CD4-positive, CD25-positive, alpha-beta regulatory T cell (primary cell): ENCODE measurements at regions not wholly inside any gene's neighbourhood (a gene's known extent, or its start where the extent isn't known, plus 50 kb on each side); places are given as distances from the start of the nearest gene placed in this dataset.

ENCODE experiments used
- ATAC-seq, 2 donors: fragments of 150-1000 bp; cut with Tn5 transposase; one replicate each; pipeline ENCODE4 v1.10.0; 2021; ENCODE audit warnings: low read depth in 2 of 2, moderate number of reproducible peaks in 2 of 2, moderate library complexity in 1 of 2
- DNase-seq, 3 donors: peaks; one replicate each; pipeline versions ENCODE4 v3.0.0 to v3.0.0-alpha.2; 2012 to 2022; ENCODE audit warnings: mixed read lengths in 1 of 3
- H3K27ac ChIP-seq: one replicate; pipeline ENCODE4 v1.7.0; 2013; ENCODE audit warnings: mild to moderate bottlenecking, low read length; ENCODE audit not compliant: insufficient read depth, poor library complexity, severe bottlenecking
- H3K27me3 ChIP-seq: one replicate; pipeline ENCODE4 v1.7.0; 2013; ENCODE audit warnings: low read length; ENCODE audit not compliant: control insufficient read depth, insufficient read depth
- H3K36me3 ChIP-seq: one replicate; pipeline ENCODE4 v1.7.0; 2013; ENCODE audit warnings: mild to moderate bottlenecking, low read length, moderate library complexity; ENCODE audit not compliant: control insufficient read depth, insufficient read depth
- H3K4me1 ChIP-seq: 2 replicates; pipeline ENCODE4 v1.7.0; 2013; ENCODE audit warnings: mild to moderate bottlenecking, low read length; ENCODE audit not compliant: insufficient read depth, control insufficient read depth, poor library complexity, severe bottlenecking
- H3K4me3 ChIP-seq: one replicate; pipeline ENCODE4 v1.7.0; 2013; ENCODE audit warnings: low read depth, mild to moderate bottlenecking, low read length, moderate library complexity
- H3K9me3 ChIP-seq, 2 experiments: 1 replicate in 1 of 2; 2 replicates in 1 of 2; pipeline ENCODE4 v1.7.0; 2013; ENCODE audit warnings: low read length in 2 of 2, mild to moderate bottlenecking in 1 of 2, moderate library complexity in 1 of 2; ENCODE audit not compliant: control insufficient read depth in 2 of 2
- H3K27ac Mint-ChIP-seq, 3 donors: one replicate each; pipeline ENCODE4 v1.8.0; 2020 to 2022; ENCODE audit warnings: mild to moderate bottlenecking in 3 of 3, mixed read lengths in 3 of 3, moderate library complexity in 2 of 3
- H3K27me3 Mint-ChIP-seq: one replicate; pipeline ENCODE4 v1.8.0; 2022; ENCODE audit warnings: mild to moderate bottlenecking, mixed read lengths
- H3K36me3 Mint-ChIP-seq: one replicate; pipeline ENCODE4 v1.8.0; 2020; ENCODE audit warnings: mixed read lengths
- H3K4me1 Mint-ChIP-seq, 4 donors: one replicate each; pipeline ENCODE4 v1.8.0; 2020 to 2022; ENCODE audit warnings: mixed read lengths in 4 of 4, mild to moderate bottlenecking in 1 of 4
- H3K4me3 Mint-ChIP-seq, 4 donors: one replicate each; pipeline ENCODE4 v1.8.0; 2020 to 2022; ENCODE audit warnings: mild to moderate bottlenecking in 4 of 4, mixed read lengths in 4 of 4, moderate library complexity in 3 of 4
- H3K9me3 Mint-ChIP-seq, 7 donors: one replicate each; pipeline ENCODE4 v1.8.0; 2020 to 2022; ENCODE audit warnings: mixed read lengths in 7 of 7, mild to moderate bottlenecking in 3 of 7, moderate library complexity in 2 of 7

DNA sequence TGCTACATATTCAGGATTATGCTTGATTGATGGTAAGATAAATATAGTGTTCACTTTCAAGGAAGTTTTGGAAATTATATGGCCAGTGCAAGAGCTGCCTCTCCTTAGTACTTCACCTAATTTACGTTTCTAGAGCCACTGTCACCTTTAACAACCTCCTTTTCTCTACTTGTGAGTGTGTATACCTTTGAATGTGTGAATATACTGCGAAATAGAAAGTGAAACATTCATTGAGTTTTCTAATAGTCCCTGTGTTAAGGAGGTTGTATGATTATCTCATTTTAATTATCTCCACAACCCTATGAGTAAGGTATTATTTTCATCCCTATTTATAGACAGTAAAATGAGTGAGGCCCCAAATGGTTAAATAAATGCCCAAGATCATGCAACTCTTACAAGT lies 1050.5 kb downstream of the XPNPEP1 start:
- H3K4me3 ChIP-seq, result no peak overlapping the region

DNA sequence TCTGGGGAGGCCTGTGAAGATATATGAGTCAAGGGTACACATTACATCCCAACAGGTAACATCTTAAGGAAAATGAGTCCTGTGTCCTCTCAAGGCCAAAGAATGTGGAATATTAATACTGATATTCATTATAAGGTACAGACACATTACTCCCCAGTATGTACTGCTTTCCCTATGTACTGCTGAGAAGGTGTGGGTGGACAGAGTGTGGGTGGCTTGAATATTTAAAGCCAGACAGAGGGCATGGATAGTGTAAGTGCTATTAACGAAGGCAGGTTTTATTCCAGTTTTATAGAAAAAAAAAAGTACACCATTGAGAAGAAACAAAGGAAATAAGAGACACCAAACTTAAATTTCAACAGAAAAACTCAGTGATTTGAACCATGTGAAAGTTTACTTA lies 1054.4 kb downstream of the XPNPEP1 start:
- no peak overlapping the region for H3K4me3 ChIP-seq
- no peak overlapping the region for H3K27ac ChIP-seq
- H3K9me3 Mint-ChIP-seq, result peaks cover 0 to 12% (median 4%) of the 10 kb centered on the region in 7 donors
- H3K9me3 ChIP-seq, result no peaks in the 10 kb centered on the region
- H3K36me3 ChIP-seq, result no peaks in the 10 kb centered on the region
- H3K27me3 ChIP-seq, result no peaks in the 10 kb centered on the region
- H3K36me3 Mint-ChIP-seq, result no peaks in the 10 kb centered on the region
- no peak overlapping the region for H3K4me3 Mint-ChIP-seq
- DNase-seq (no peak), ATAC-seq (no peak)
- no peaks in the 10 kb centered on the region for H3K27me3 Mint-ChIP-seq
- H3K4me1 ChIP-seq, result no peaks in the 10 kb centered on the region
- H3K27ac Mint-ChIP-seq, result no peak overlapping the region
- no peaks in the 10 kb centered on the region for H3K4me1 Mint-ChIP-seq

More for the DNA sequence above, 1050.5 kb downstream of the XPNPEP1 start:
- Histone ChIP-seq H3K27me3 (no peaks in the 10 kb centered on the region), H3K9me3 (no peaks in the 10 kb centered on the region), H3K27ac (no peak overlapping the region), H3K36me3 (no peaks in the 10 kb centered on the region), H3K4me1 (no peaks in the 10 kb centered on the region)
- no peak overlapping the region for H3K4me3 Mint-ChIP-seq
- H3K4me1 Mint-ChIP-seq, result no peaks in the 10 kb centered on the region
- no peaks in the 10 kb centered on the region for H3K36me3 Mint-ChIP-seq
- ATAC-seq (no peak), DNase-seq (no peak)
- H3K27me3 Mint-ChIP-seq, result no peaks in the 10 kb centered on the region
- H3K9me3 Mint-ChIP-seq, result peaks cover 0 to 10% (median 2%) of the 10 kb centered on the region in 7 donors
- H3K27ac Mint-ChIP-seq, result no peak overlapping the region

DNA sequence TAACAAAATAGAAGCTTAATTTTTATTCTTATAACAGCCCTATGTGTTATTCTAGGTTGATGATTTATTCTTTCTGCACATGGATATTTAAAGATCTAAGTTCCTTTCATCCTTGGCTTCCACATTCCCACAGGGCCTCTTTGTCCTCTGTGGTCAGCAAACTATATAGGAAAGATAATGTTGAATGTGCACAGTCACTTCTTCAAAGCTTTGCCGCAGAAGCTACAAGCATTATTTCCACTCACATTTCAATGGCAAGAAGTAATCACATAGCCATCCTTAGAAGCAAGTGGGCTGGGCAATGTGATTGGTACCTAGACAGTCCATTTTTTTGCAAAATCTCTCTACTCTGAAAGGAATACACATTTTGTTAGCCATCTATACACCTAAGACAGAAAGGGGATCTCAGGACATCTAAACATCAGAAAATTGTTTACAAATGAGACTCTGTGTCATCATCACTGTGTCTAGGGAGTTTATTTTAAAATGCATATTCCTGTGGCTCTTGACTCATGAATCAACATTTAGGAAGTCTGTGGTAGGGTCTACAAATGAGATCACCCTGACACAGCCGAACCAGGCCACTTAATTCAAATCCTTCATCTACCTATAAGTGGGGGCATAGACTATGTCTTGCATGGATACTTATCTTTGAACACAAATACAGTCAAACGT lies 1060.5 kb downstream of the XPNPEP1 start:
- Histone ChIP-seq H3K27ac (no peak overlapping the region), H3K4me3 (no peak overlapping the region), H3K27me3 (no peaks in the 10 kb centered on the region), H3K9me3 (no peaks in the 10 kb centered on the region), H3K4me1 (no peaks in the 10 kb centered on the region), H3K36me3 (no peaks in the 10 kb centered on the region)
- ATAC-seq, result no peak
- no peaks in the 10 kb centered on the region for H3K36me3 Mint-ChIP-seq
- no peaks in the 10 kb centered on the region for H3K4me1 Mint-ChIP-seq
- H3K4me3 Mint-ChIP-seq, result no peak overlapping the region
- no peaks in the 10 kb centered on the region for H3K27me3 Mint-ChIP-seq
- H3K27ac Mint-ChIP-seq, result no peak overlapping the region
- H3K9me3 Mint-ChIP-seq, result peaks cover 0 to 7% (median 2%) of the 10 kb centered on the region in 7 donors
- DNase-seq, result no peak

DNA sequence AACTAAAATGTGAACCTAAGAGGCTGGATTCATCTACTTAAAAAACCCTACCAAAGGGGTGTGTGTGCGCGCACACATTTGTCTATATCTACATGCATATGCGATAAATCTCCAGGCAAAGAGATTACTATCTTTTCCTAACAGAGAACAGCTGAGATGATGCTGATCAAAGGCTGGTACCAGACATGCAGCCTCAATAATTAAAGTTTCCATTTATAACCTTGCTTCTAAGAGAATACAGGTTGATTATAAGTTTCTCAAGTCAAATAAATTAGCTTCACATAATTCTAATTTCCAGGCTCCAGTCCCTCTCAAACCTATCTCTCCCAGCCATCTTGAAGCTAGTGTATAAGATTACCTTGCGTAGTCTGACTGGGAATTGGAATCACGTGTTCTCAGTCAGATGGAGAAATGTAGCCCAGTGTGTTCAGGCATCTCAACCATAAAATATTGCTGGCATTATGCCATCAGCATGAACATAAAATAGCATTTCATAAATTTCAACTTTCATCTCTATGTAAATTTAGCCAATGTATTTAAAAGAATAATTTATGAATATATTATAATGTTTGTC lies 1062.0 kb downstream of the XPNPEP1 start:
- H3K27ac ChIP-seq, result no peak overlapping the region
- no peaks in the 10 kb centered on the region for H3K36me3 ChIP-seq
- DNase-seq, result no peak
- no peaks in the 10 kb centered on the region for H3K4me1 ChIP-seq
- Mint-ChIP-seq H3K4me1 (no peaks in the 10 kb centered on the region), H3K4me3 (no peak overlapping the region), H3K9me3 (peaks cover 0 to 7% (median 2%) of the 10 kb centered on the region in 7 donors), H3K36me3 (no peaks in the 10 kb centered on the region), H3K27ac (no peak overlapping the region), H3K27me3 (no peaks in the 10 kb centered on the region)
- H3K27me3 ChIP-seq, result no peaks in the 10 kb centered on the region
- H3K9me3 ChIP-seq, result no peaks in the 10 kb centered on the region
- ATAC-seq, result no peak
- no peak overlapping the region for H3K4me3 ChIP-seq

DNA sequence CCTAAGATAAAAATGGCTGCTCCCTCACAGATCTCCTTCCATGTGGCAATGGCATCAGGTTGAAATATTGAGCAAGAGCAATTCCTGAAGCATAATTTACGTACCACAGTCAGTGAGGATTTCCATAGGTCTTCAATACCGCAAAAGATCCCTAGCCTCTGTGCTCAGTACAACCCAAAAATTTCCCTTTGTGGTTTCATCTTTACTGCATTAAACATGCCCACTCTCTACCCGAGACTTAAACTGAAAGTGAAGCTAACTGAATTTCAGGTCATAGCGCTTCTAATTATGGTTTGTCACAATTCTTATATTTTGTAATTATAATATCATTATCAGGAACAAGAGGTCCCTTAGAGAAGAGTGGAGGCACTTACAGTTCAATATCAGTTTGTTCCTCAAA lies 1071.1 kb downstream of the XPNPEP1 start:
- Histone ChIP-seq H3K36me3 (no peaks in the 10 kb centered on the region), H3K27me3 (no peaks in the 10 kb centered on the region), H3K27ac (no peak overlapping the region), H3K4me1 (no peaks in the 10 kb centered on the region), H3K4me3 (no peak overlapping the region), H3K9me3 (no peaks in the 10 kb centered on the region)
- no peak overlapping the region for H3K27ac Mint-ChIP-seq
- no peak overlapping the region for H3K4me3 Mint-ChIP-seq
- H3K4me1 Mint-ChIP-seq, result no peaks in the 10 kb centered on the region
- ATAC-seq (no peak), DNase-seq (no peak)
- H3K27me3 Mint-ChIP-seq, result no peaks in the 10 kb centered on the region
- H3K9me3 Mint-ChIP-seq, result peaks cover 0 to 11% (median 4%) of the 10 kb centered on the region in 7 donors
- H3K36me3 Mint-ChIP-seq, result no peaks in the 10 kb centered on the region

DNA sequence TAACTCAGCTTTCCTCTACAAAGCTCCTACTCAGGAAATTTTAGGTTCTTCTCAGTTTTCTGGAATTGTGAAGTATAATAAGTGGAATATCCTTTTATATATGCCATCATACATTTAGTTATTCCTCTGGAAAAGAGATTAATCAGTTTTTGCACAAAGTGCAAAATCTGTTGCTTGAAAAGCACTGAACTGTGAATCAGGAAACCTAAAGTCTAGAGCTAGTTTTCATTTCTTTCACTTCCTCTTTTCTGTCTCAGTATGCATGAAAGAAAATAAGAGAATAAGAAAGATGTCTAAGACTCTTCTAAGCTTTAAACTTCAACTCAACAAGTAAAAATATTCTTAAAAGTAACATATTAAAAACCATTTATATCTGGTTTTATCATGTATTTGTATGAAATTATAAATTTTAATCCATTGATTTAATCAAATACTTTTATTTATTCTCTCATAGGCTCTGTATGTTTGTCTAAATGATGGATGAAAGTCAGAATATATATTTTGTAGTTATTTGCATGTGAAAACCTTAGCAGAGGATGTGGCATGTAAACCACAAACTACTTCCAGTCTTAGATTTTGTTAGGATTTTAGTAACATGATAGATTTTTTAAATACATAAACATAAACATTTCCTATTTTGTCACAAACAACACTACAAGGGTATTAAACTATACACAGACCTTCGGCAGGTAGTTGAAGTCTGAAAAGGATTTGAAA lies 1073.0 kb downstream of the XPNPEP1 start:
- H3K4me3 Mint-ChIP-seq, result no peak overlapping the region
- Histone ChIP-seq H3K27me3 (no peaks in the 10 kb centered on the region), H3K4me1 (no peaks in the 10 kb centered on the region), H3K36me3 (no peaks in the 10 kb centered on the region), H3K9me3 (peaks cover 0 to 5% of the 10 kb centered on the region in 2 experiments), H3K27ac (no peak overlapping the region), H3K4me3 (no peak overlapping the region)
- no peaks in the 10 kb centered on the region for H3K27me3 Mint-ChIP-seq
- no peaks in the 10 kb centered on the region for H3K36me3 Mint-ChIP-seq
- no peak overlapping the region for H3K27ac Mint-ChIP-seq
- H3K9me3 Mint-ChIP-seq, result peaks cover 0 to 14% (median 5%) of the 10 kb centered on the region in 7 donors
- ATAC-seq (no peak), DNase-seq (no peak)
- no peaks in the 10 kb centered on the region for H3K4me1 Mint-ChIP-seq

DNA sequence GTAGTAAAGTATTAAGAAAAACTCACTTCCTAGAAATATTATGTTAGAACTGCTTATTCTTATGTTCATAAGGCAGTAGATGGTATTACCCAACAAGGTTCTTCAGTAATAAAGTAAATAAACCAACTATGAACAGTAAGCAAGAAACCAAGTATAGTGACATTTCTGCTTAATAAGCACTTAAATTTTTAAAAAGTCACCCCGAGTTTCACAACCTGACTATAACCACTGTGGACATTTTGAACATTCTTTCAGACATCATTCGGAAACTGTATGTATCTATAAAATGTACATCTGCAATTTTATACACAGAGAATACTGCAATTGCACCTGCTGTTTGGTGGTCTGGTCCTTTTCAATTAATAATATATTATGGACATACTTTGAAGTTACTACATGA lies 1073.6 kb downstream of the XPNPEP1 start:
- no peak for DNase-seq
- H3K4me1 ChIP-seq, result no peaks in the 10 kb centered on the region
- ATAC-seq, result no peak
- Mint-ChIP-seq H3K27ac (no peak overlapping the region), H3K9me3 (peaks cover 0 to 14% (median 6%) of the 10 kb centered on the region in 7 donors), H3K4me3 (no peak overlapping the region), H3K36me3 (no peaks in the 10 kb centered on the region), H3K27me3 (no peaks in the 10 kb centered on the region), H3K4me1 (no peaks in the 10 kb centered on the region)
- H3K27me3 ChIP-seq, result no peaks in the 10 kb centered on the region
- H3K9me3 ChIP-seq, result peaks cover 0 to 5% of the 10 kb centered on the region in 2 experiments
- H3K4me3 ChIP-seq, result no peak overlapping the region
- H3K27ac ChIP-seq, result no peak overlapping the region
- no peaks in the 10 kb centered on the region for H3K36me3 ChIP-seq
